WI38 (cell line): ENCODE measurements at regions not wholly inside any gene's neighbourhood (a gene's known extent, or its start where the extent isn't known, plus 50 kb on each side); places are given as distances from the start of the nearest gene placed in this dataset.

Experiments used
- H3K4me3 ChIP-seq: 2 replicates; pipeline ENCODE4 v1.5.1; 2011; ENCODE audit warnings: low read depth, mild to moderate bottlenecking, control low read depth, low read length
- CTCF ChIP-seq: IDR thresholded peaks from 2 replicates; pipeline ENCODE4 v1.5.1; 2012; ENCODE audit warnings: low read depth, mild to moderate bottlenecking, control low read depth, low read length

- TF ChIP-seq CTCF = no peak
Observed at GRCh38 chr3:80445641-80446040, 677.8 kb upstream of the ROBO1 start.

GRCh38 chr3:80445053-80445452 lies 677.3 kb upstream of the ROBO1 start:
- H3K4me3 ChIP-seq = no peak overlapping the region
- no peak for TF ChIP-seq CTCF

More at GRCh38 chr3:80445641-80446040, 677.8 kb upstream of the ROBO1 start:
- H3K4me3 ChIP-seq = no peak overlapping the region

- H3K4me3 ChIP-seq = no peak overlapping the region
- TF ChIP-seq CTCF = no peak
Observed at GRCh38 chr3:80439490-80439889, 671.7 kb upstream of the ROBO1 start.

GRCh38 chr3:80434366-80434765 lies 666.6 kb upstream of the ROBO1 start:
- H3K4me3 ChIP-seq = no peak overlapping the region
- no peak for TF ChIP-seq CTCF

- no peak for TF ChIP-seq CTCF
- H3K4me3 ChIP-seq = no peak overlapping the region
Observed at GRCh38 chr3:80424951-80425350, 657.2 kb upstream of the ROBO1 start.

GRCh38 chr3:80408030-80408721 lies 640.4 kb upstream of the ROBO1 start:
- no peak overlapping the region for H3K4me3 ChIP-seq
- TF ChIP-seq CTCF = no peak

GRCh38 chr3:80405618-80406017 lies 637.8 kb upstream of the ROBO1 start:
- no peak for TF ChIP-seq CTCF
- H3K4me3 ChIP-seq = no peak overlapping the region
